HG02981 (cell line): ENCODE measurements at regions not wholly inside any gene's neighbourhood (a gene's known extent, or its start where the extent isn't known, plus 50 kb on each side); places are given as distances from the start of the nearest gene placed in this dataset.

Experiments
- ATAC-seq: cut with Tn5 transposase; IDR thresholded peaks from one replicate; pipeline ENCODE4 v1.9.1; 2021; ENCODE audit warnings: mild to moderate bottlenecking, moderate library complexity; ENCODE audit not compliant: unreplicated experiment

DNA sequence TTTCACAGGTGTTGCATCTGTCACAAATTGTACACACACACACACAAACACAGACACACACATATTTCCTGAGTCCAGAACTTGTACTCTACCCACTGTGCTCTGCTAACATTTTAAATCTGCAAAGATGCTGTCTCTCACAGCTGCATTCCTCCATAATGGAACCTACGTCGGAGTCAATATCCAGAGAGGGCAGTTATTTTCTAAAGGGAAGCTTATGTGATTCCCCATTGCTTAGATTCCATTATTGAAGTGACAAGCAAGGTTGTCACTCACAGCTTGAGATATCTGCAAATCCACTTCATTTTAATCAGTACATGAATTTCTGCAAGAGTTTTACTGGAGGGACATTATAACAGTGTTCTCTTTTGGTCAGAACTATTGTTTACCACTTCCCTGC is 992.4 kb downstream of the NSUN3 start:
- ATAC-seq: no peak

DNA sequence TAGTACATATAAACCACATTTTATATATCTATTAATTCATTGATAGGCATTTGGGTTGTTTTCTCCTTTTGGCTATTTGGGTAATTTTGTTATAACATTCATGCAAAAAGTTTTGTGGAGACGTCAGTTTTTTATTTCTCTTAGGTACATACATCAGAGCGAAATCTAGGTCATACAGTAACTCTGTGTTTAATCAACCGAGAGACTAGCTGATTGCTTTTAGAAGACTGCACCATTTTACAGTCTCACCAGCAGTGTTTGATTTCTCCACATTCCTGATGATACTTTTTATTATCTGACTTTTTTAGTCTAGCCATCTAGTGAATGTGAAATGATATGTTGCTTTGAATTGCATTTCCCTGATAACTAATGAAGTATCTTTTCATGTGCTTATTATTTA is 1019.3 kb downstream of the NSUN3 start:
- ATAC-seq: no peak

DNA sequence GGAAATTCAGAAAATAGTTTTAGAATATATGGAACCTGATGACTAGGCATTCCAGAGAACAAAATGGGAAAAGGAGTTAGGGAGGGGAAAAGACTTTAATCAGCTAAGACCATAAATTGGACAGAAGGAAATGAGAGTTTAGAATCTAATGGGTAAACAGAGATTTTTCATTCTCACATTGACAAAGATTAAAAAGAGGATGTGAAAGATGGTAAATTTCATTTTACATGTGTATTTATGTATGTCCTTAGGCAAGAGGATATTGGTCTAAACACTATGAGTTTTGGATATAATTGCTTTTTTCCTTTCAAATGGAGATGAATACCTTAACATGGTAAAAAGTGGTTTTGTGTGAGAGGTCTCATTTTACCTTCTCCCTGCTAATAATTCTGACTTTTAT is 1021.9 kb downstream of the NSUN3 start:
- no peak for ATAC-seq

DNA sequence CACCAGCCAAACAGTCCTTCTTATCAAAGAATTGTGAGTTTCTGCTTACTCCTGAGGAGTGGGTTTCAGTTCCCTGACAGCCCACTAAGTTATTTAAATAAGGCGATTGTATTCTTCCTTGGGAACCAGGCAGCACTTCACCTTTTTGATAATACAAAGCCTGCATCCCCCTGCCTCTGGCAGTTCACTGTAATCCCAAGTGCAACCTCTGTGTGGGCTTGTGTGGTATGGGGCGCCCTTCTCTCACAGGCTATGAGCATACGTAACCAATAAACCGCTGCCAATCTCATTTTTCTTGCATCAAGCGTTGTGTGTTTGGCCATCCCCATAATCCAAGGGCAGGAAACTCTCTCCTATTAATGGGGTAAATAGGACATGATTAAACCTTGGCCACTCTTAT is 1025.6 kb downstream of the NSUN3 start:
- ATAC-seq: no peak

DNA sequence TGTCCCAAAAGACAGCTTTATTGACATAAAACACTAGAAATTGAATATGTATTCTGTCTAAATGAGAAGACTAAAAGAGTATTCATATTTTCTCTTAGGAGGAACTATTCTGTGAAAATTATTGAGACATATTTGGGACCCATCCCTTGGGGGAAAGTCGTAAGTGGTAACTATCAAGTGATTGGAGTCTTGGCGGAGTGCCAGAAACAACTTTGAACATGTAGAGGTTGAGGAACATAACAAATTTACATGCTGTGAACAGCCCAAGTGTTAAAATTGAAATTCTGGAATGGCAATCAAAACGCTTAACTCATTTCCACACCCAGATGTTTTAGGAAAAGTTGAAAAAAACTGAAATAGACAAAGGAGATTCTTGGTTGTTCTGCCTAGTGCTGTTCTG is 1034.6 kb downstream of the NSUN3 start:
- ATAC-seq: no peak

DNA sequence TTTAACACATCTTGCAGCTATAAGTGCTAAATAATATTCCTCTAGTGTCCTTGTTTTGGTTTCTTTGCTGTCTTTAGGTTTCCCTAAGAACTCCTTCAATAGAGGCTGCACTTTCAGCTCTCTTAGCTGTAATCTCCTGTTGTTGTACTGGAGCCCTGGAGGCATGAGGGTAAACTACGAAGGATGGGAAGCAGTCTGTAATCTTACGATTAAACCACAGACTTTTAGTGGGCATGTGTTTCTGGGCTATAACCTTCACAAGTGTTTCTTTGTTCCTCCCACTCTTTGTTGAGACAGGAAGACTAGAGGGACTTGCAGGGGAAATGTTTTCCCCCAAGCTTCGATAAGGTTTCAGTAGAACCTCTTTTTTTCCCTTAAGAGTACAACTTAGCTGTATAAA is 1058.1 kb downstream of the NSUN3 start:
- ATAC-seq: no peak

DNA sequence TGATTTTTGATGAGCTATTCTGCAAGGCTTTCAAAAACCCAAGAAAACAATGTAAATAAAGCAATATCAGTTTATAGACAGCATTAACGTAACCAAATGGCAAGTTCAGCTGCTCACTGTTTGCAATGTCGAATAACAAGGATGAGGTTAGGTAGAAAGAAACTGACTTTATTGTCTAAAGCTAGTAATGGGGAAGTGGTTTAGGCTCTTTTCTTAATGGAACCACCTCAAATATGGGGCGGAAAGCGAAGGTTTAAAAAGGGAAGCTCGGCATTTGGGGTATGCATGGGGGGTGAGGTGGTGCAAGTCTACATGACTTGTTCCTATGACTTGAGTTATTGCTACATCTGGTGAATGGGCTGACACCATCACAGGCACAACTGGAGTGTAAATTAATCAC is 1060.2 kb downstream of the NSUN3 start:
- no peak for ATAC-seq

DNA sequence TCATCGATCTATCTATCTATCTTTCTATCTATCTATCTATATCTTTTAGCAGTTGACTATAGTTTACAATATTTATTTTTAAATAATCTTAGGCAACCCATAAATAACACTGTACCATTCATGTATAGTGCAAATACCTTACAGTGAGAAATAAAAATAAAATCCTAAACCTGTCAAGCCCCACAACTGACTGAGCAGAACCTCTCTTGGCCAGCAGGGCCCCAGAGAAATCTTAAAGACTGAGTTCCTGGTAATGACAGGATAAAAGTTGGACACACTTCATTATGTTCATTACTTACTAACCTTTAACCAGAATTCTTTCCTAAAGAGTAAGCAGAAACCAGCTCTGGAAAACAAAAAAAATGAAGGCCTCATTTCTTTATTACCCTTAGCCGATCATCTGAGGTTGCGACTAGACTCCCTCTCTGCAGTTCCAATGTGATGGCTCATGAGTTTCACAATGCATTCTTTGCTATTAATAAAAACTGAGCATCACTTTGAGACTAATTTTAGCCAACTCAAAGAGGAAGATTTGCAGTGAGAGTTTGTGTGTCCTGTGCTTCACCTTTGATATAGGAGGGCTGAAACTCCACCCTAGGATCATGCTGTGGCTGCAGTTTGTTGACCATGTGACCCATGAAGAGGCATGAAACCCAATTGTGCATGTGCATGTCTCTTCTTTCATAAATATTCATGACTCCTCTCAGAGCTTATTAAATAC is 1072.0 kb downstream of the NSUN3 start:
- ATAC-seq: no peak

DNA sequence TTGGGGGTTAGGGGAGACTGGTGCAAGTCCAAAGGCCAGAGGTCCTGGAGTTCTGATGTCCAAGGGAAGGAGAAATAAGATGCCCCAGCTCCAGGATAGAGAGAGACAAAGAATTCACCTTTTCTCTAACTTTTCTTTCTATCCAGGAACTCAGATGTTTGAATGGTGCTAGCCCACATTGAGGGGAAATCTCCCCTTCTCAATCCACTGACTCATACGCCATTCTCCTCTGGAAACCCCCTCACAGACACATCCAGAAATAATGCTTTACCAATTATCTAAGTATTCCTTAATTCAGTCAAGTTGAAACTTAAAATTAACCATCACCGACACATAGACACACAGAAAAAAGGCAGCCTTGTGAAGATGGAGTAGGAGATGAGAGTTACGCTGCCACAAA is 1085.2 kb downstream of the NSUN3 start:
- ATAC-seq: no peak

DNA sequence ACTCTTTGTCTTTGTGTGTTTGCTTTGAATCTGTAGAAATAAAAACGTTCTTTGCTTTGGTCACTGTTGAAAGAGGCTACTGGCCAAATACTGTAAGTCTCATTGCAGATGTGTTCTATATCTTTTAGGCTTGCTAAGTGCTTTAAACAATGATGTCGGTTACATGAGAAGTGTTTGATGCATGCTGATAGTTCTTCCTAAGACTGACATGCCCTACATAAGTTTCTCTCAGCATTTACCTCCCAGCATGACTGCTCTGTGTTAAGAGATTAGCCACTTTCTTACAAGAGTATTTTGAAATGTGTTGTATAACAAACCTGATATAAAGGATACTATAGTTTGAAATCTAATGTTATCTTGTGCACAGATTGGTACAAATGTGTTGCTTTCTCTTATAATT is 1088.7 kb downstream of the NSUN3 start:
- no peak for ATAC-seq

DNA sequence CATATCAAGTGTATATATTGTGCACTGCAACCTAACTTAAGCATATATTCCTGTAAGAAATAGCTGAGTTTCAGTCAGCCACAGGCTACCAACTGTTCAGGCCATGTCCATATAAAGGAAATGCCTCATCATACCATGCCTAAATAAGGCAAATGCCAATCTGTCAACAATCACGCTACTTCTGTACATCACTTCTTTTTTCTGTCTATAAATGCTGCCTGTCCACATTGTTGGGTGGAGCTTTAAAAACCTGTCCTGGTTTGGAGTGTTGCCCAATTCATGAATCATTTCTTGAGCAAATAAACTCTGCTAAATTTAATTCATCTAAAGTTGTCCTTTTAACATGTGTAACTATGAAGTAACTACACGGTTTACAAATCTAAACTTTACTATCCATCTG is 1091.9 kb downstream of the NSUN3 start:
- no peak for ATAC-seq

DNA sequence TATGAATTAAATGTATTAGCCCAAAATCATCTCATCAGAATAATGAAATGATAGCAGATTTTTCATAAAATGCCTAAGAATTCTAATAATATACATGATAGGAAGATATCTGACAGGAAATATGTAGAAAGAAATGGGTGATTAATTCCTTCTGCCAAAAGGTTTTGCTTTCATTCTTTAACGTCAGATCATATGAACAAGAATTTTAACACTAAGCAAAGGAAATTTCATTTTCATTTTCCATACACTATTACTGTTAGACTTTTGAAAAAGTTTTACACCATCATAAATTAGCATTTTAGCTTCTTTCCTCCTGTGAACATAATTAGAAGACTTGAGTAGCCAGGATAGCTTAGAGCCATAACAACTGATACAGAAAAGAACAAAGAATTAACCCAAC is 1099.9 kb downstream of the NSUN3 start:
- ATAC-seq: no peak

DNA sequence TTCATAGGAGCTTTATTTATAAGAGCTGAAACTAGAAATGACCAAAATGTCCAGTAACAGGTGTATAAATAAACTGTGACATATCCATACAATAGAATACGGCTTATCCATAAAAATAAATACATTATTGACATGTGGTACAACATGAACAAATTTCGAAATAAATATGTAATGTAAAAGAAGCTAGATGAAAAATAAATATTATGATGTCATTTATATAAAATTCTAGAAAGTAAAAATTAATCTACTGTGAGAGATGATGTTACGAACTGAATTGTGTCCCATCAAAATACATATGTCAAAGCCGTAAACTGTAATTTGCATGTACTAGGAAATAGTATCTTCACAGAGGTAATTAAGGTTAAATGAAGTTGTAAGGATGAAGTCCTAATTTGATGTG is 1104.9 kb downstream of the NSUN3 start:
- no peak for ATAC-seq

DNA sequence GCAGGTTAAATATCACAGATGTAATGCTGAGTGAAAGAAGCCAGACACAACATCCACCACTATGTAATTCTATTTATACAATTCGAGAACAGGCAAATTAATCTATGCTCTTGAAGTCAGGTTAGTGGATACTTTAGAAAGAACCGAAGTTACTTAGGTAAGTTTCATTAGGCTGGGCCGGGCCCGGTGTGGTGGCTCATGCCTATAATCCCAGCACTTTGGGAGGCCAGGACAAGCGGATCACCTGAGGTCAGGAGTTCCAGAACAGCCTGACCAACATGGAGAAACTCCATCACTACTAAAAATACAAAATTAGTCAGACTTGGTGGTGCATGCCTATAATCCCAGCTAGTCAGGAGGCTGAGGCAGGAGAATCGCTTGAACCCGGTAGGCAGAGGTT is 1105.7 kb downstream of the NSUN3 start:
- ATAC-seq: no peak

DNA sequence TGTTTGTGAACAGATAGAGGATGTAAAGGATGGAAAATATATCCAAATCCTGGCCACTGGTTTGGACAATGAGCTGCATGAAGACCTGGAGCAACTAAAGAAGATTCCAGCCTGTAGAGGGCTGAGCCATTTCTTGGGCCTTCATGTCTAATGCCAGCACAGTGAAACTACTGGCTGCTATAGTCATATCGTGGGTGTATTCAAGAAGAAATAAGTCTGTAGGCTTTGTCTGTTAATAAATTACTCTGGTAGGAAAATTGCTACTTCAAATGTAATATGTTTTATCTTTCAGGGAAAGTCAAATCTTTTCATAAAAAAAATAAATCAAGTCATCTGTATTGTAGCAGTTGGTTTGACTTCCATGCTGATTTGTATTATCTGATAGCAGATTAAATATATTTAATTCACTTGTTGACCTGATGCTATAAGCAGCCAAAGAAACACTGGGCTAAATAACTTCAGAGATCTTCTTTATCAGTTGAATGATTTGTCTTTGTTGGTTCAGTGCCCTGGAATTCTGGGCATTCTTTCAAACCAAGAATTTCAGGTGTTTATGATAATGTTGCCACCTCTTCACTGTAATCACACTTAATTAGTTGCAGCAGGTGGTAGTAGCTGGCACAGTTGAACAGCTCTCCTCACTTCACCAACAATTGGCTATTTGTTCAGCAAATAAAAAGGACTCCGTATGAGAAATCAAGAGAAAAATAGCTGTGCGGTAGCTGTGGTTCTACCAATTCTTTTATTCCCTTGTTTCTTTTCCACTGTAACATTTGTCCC is 1109.5 kb downstream of the NSUN3 start:
- ATAC-seq: no peak

DNA sequence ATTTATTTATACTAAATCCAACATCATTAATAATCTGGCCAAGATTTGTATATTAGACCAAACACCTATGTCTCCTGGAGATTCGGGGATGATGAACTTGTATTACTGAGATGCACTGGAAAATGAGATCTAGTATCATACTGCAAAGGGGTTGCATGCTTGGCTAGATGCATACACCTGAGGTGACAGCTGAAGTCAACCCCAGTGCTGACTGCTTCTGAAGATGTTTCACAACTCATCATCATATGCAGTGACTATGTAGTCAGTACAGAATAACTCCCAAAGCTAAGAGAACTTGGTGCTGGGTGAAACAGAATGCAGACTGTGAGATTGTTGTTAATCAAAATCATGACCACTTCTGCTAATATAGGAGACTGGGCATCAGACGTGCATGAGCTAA is 1114.2 kb downstream of the NSUN3 start:
- ATAC-seq: no peak

DNA sequence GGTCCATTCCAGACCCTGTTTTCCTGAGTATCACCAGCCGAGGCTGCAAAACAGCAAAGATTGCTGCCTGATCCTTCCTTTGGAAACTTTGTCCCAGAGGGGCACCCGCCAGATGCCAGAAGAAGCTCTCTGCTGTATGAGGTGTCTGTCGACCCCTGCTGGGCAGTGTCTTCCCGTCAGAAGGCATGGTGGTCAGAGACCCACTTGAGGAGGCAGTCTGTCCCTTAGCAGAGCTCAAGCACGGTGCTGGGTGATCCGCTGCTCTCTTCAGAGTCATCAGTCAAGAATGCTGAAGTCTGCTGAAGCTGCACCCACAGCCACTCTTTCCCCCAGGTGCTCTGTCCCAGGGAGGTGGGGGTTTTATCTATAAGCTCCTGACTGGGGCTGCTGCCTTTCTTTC is 1121.2 kb downstream of the NSUN3 start:
- no peak for ATAC-seq

DNA sequence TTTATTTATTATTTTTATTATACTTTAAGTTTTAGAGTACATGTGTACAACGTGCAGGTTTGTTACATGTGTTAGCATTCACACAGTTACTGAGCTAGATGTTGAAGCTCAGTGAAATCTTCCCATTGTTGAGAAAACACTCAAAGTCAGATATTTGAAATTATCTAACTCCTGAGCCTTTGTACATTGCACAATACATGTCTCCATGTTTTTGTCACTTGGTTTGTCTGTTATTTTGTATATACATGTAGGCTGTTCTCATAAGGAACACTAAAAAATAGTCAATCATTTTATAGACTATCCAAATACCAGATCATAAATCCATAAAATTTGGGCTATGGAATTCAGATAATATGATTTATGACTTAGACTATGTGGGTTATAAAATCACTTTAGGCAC is 1126.5 kb downstream of the NSUN3 start:
- ATAC-seq: no peak

DNA sequence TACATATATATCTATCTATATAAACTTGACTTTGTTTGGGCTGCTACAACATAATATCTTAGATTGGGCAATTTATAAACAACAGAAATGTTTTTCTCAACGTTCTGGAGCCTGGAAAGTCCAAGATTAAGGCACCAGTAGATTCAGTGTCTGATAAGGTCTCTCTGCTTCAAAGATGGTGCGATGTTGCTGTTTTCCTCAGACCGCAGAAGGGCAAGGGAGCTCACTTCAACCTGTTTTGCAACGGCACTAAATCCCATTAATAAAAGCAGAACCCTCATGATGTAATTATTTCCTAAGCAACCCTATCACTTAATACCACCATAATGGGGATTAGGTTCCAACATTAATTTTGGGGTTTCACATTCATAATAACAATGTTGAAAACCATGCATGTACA is 1134.8 kb downstream of the NSUN3 start:
- ATAC-seq: no peak

DNA sequence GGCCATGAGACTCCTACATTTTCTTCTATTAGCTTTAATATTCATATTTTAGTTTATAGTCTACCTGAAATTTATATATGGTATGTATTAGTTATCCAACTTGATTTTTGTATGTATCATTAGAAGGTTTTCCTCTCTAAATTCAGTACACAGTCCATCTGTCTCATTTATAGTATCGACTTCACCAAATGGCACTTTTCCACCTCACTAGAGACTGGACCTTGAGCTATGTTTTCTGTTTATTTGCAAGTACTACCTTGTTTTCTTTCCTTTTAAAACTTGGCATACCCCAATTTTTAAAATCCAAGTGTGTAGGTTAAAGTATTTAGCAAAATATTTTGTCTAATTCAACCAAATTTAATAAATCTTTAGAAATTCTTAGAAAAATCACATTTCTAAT is 1137.5 kb downstream of the NSUN3 start:
- no peak for ATAC-seq

DNA sequence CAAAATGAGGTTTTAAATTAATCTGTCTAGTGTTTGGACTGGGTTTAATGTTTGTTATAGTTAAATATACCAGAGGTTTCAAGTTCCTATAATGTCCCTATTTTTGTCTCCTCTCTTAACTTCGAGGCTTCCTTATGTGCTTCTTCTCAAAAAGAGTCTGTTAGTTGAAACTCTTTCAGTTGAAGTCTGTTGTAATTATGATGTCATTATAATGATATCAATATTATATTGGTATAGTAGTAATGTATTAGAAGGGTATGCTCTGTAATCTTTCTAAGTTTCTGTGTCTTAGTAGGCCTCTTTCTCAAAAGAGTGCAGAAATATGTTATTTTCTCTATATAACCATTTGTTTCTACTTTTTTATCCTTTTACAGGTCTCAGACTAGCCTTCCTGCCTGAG is 1148.0 kb downstream of the NSUN3 start:
- ATAC-seq: no peak

DNA sequence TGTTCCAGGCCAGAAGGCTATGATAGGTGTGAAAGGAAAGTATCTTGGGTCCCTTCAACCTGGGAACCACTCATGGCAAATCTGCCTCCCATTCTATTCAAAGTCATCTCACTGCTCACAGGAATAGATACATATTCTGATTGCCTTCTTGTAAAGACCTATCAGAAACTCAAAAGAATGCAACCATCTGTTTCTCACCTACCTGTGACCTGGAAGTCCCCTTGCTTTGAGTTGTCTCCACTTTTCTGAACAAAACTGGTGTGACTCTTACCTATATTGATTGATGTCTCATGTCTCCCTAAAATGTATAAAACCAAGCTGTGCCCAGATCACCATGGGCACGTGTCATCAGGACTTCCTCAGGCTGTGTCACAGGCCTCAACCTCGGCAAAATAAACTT is 1149.3 kb downstream of the NSUN3 start:
- no peak for ATAC-seq
